Hepatocyte (in vitro differentiated cells): ENCODE measurements at regions not wholly inside any gene's neighbourhood (a gene's known extent, or its start where the extent isn't known, plus 50 kb on each side); places are given as distances from the start of the nearest gene placed in this dataset.

Source experiments
- EZH2phosphoT487 ChIP-seq: fragments of 200-600 bp; sonication (generic); IDR thresholded peaks from one replicate; pipeline ENCODE4 v1.6.1; 2018; ENCODE audit warnings: antibody characterized with exemption, mild to moderate bottlenecking, low read depth, moderate library complexity; ENCODE audit not compliant: unreplicated experiment, severe bottlenecking
- TF ChIP-seq, protein P1 (sequence below): fragments of 200-600 bp; sonication (generic); IDR thresholded peaks from 2 replicates; pipeline ENCODE4 v1.5.1; 2016; ENCODE audit warnings: antibody characterized with exemption, mild to moderate bottlenecking; ENCODE audit not compliant: poor library complexity

DNA sequence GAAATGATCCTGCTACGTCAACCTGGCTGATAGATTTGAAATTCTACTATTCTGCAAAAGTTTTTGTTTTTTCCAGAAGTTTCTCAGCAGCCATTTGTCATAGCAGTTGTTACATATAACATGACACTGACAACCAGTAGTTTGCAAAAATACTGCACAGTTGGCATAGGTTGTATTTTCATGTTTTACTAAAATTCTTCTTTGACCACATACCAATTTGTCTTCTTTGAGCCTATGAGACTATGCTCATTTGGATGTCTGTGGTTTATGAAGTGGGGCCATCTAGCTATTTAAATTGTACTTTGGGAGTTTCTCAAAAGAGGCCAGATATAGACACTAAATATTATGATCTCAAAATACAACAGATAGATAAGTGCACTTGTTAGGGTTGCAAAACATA lies 104.9 kb upstream of the PREP start:
- TF ChIP-seq, protein P1, sequence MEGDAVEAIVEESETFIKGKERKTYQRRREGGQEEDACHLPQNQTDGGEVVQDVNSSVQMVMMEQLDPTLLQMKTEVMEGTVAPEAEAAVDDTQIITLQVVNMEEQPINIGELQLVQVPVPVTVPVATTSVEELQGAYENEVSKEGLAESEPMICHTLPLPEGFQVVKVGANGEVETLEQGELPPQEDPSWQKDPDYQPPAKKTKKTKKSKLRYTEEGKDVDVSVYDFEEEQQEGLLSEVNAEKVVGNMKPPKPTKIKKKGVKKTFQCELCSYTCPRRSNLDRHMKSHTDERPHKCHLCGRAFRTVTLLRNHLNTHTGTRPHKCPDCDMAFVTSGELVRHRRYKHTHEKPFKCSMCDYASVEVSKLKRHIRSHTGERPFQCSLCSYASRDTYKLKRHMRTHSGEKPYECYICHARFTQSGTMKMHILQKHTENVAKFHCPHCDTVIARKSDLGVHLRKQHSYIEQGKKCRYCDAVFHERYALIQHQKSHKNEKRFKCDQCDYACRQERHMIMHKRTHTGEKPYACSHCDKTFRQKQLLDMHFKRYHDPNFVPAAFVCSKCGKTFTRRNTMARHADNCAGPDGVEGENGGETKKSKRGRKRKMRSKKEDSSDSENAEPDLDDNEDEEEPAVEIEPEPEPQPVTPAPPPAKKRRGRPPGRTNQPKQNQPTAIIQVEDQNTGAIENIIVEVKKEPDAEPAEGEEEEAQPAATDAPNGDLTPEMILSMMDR, result no peak
- TF ChIP-seq EZH2phosphoT487, result no peak
